Stimulated activated CD4-positive, alpha-beta T cell treated with anti-CD3 and anti-CD28 coated beads, Interleukin-15, amount 100 ng/mL, for 48 hours (primary cell): ENCODE measurements at regions not wholly inside any gene's neighbourhood (a gene's known extent, or its start where the extent isn't known, plus 50 kb on each side); places are given as distances from the start of the nearest gene placed in this dataset.

ENCODE experiments used
- DNase-seq, 2 donors: peaks; one replicate each; pipeline ENCODE4 v3.0.0-alpha.2; 2020; ENCODE audit warnings: low read depth in 2 of 2

- no peak for DNase-seq
These were observed 104.6 kb upstream of the AKIRIN2 start for GRCh38 chr6:87806635-87807034.

- no peak for DNase-seq
These were observed 104.1 kb upstream of the AKIRIN2 start for GRCh38 chr6:87806099-87806498.

DNA sequence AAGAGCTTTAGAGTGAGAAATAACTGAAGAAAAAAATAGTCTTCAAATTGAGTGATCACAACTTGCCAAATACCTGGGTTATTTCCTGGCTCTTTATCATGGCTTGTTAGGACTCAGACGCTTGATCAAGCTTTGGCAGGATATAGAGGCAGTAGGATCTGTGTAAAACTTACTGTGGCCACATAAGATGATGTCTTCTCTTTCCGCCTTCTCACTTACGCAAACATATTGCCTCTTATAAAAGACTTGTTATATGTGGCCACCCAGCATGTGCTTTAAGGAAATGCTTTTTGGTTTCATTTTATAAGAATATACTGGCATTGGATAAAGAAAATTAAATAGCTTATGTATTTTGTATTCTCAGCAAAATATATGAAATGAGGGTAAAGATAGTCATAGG, 101.8 kb upstream of the AKIRIN2 start:
- no peak for DNase-seq

- DNase-seq: no peak
These were observed 97.6 kb upstream of the AKIRIN2 start for GRCh38 chr6:87799651-87800050.

- no peak for DNase-seq
These were observed 96.6 kb upstream of the AKIRIN2 start for GRCh38 chr6:87798393-87799278.

- DNase-seq: no peak
These were observed 93.2 kb upstream of the AKIRIN2 start for GRCh38 chr6:87794922-87795885.

GRCh38 chr6:87793315-87793714, 91.3 kb upstream of the AKIRIN2 start:
- no peak for DNase-seq

DNA sequence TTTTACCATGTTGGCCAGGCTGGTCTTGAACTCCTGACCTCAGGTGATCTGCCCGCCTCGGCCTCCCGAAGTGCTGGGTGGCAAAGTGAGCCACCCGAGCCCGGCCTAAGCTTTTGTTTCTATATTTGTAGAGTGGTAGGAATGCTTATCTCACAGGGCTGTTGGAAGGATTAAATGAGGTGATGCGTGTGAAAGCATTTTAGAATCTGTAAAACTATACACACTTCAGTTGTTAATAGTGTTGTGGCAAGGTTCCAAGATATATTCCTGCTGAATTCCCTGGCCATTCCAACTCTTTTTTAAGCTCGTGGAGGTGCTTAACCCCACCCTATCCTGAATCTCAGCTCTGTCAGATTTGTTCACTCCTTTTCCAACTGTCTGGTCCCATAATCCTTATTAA, 89.9 kb upstream of the AKIRIN2 start:
- no peak for DNase-seq

DNA sequence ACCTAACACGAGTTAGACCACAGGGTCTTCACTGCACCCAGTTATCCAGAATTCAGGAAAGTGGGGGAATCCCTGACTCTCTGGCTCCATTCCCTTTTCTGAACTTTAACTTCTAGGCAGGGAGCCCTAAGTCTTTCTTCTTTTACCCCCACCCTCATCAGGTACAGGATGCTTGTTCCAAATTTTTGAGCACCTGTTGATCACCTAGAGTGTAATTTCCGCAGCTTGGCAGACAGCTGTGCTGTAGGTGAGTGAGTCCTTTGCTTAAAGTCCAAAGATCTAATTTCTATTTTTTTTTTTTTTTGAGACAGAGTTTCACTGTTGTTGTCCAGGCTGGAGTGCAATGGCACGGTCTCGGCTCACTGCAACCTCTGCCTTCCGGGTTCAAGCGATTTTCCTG, 89.5 kb upstream of the AKIRIN2 start:
- DNase-seq: no peak

DNA sequence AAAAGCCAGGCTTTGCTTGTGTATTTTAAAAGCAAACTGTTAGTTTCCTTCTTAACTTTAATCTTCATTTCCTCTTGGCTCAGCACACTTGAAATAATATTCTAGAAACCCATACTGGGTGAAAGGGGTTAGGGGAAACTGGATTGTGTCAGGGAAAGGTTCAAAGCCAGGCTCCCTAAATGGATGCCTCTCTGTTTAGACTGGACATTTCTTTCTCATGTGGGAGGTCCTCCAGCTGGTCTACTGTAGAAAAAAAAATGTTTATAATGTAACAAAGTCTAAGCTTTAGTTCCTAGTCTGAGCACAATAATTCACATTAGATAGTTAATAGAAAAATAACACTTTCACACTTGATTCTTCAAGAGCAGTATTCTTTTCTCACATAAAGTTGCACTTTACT, 89.0 kb upstream of the AKIRIN2 start:
- DNase-seq: no peak

DNA sequence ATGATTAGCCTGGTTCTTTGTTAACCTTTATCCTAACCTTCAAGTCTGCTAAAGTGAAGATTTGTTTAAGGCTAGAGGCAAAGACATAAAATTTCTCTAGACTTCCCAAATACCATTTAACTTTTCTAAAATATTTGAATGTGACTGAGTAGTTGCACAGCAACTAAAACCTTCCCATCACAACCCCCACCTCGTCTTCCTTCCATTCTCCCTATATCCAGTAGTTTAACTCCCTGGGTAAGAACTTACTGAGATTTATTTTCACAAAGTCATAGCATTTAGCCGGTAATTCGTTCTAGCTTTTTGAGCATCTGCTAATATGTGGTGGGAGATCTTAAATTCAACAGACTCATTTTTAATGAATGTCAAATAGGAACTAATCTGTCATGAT, 87.9 kb upstream of the AKIRIN2 start:
- no peak for DNase-seq

DNA sequence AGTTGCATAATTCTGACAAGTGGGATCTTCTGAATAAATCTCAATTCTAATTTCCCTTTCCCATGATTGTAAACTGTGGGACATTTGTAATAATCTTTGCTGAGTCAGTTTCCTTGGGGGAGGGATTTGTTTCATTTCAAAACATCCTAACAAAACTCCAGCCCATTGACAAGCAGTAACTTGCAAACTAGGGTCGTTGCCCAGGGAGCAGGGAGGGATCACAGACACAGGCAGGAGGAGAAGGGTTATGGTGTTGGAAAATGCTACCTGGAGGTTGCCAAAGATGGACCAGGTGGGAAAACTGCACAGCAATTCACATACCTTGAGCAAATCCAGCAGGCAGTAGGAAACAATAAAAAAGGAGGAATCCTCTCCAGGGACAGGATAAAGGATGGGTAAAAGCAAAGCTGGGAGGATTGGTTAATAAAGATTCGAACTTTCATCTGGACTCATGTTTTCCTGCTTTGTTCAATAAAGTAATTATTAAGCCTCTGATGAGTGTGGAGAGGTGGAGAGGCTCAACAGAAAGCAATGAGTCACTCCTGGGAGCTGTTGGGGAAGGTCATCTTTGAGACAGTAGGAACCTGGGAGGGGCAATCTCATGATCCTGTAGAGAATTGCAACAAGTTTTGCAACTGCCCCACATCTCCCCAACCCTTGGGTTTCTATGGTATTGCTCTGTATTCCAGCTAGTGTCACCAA, 87.3 kb upstream of the AKIRIN2 start:
- no peak for DNase-seq

DNA sequence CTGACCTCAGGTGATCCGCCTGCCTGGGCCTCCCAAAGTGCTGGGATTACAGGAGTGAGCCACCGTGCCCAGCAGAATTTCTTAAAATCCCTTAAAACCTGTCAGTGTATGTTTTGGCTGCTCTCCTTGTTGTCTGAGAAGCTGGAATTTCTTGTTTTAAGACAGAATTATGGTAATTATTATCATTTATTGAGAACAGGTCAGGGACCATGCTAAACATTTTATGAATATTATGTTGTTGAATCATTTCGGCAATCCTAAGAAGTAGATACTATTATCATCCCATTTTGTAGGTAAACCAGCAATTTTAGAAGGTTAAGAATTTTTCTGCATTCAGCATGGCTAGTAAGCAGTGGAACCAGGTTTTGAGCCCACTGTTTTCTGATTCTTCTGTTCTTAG, 86.1 kb upstream of the AKIRIN2 start:
- no peak for DNase-seq

DNA sequence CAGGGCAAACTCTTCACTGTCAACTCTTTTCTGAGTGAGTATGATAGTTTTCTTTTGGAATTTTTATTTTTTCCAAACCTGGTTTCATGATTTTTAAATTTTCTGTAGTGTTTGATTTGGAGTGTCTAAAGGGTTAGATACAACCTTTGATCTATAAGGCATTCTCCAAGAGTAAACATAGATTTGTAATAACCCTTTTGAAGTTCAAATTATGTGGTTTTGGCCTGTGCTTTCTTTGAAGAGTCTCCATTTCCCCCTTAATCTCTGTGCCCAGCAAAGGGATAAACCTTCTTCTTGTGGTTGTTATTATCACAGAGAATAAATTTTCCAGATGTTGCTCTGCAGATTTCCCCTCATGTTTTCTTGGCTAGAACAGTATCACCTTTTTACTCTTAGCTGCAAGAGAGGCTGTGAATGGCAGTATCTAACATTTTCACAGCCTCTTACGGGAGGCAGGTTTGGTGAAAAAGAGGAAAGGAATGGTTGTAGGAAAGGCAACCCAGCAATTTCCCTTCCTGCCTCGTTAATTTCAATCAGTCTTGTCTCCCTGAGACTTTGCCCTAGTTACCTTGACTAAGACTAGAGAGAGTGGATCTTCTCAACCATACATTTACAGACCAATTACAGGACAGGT, 83.3 kb upstream of the AKIRIN2 start:
- no peak for DNase-seq

DNA sequence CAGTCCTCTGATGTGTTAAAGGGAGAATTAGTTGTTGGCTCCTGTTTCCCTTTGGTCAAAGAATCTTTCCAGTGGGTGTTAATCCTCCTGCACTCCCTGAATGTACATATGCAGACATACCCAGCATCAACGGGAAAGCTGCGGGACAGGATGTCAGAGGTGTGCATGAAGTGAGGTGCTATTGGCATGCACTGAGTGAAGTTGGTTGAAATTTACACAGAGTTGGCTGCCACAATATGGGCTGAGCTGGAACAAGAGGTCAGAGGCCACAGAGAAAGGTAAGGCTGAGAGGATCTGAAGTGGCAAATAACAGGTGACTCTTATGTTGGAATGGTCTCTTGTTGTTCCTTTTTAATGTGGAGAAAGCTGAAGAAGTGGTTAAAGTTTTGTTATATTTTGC, 82.7 kb upstream of the AKIRIN2 start:
- no peak for DNase-seq

DNA sequence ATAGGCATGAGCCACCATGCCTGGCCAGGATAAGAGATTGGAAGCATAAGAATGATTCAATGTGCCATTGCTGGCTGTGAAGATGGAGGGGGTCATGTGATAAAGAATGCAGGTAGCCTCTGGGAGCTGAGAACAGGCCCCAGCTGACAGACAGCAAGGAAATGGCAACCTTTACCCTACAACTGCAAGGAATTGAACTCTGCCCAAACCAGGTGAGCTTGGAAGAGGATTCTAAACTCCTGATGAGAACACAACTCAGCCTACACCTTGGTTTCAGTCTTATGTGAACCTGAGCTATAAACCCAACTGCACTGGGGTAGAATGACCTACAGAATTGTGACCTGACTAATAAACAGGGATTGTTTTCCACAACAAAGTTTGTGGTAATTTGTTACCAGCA, 82.0 kb upstream of the AKIRIN2 start:
- no peak for DNase-seq

- DNase-seq: no peak
These were observed 77.5 kb upstream of the AKIRIN2 start for GRCh38 chr6:87779542-87779941.

GRCh38 chr6:87772597-87773530, 70.8 kb upstream of the AKIRIN2 start:
- no peak for DNase-seq

- no peak for DNase-seq
These were observed 65.4 kb upstream of the AKIRIN2 start for GRCh38 chr6:87767478-87767877.

DNA sequence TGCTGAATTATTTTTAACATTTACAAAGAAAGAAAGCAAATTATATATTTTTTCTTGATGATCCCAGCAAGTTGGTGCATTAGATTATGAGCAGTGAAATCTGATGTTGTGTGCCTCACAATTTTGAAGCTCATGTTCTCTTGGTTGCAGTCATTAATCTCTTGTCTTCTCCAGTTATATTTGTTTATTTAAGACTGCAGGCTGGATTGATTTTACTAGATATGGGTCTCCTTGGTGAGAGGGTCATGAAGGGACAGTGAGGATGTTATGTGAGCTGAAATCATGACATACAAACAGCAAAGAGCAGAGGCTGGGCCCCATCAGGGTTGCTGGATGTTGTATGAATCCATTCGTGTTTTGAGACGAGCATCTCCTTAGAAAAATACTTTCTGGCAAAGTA, 64.2 kb upstream of the AKIRIN2 start:
- DNase-seq: no peak

DNA sequence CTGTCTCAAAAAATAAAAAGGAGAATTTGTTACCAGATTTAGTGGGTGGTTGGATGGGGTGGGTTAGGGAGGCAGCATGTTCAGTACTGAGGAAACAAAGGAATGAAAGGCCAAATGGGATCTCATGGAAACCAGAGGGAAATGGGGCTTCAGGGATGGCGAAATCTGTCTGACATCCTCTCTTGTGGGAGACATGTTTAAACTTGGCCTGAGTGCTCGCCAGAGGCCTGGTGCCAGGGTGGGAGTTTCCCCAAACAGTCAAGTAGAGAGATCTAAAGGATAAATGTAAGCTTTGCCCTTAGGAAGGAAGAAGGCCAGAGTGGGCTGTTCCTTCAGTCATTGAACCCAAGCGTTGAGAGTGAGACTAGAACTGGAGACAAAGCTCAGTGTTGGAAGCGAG, 61.9 kb upstream of the AKIRIN2 start:
- no peak for DNase-seq
